Stomach (tissue), 8 donors: ENCODE measurements at regions not wholly inside any gene's neighbourhood (a gene's known extent, or its start where the extent isn't known, plus 50 kb on each side); places are given as distances from the start of the nearest gene placed in this dataset.

Experiments used
- DNase-seq, 2 donors: peaks; one replicate each; pipeline versions ENCODE4 v3.0.0 to v3.0.0-alpha.2; 2013 to 2019
- H3K27ac ChIP-seq, 5 donors: fragments of 200-600 bp in 4 of 5; sonication (generic) in 4 of 5; one replicate each; pipeline ENCODE4 v1.5.1; 2013 to 2019; ENCODE audit warnings: mild to moderate bottlenecking in 1 of 5, moderate library complexity in 1 of 5
- H3K27me3 ChIP-seq, 3 donors: fragments of 200-600 bp; sonication (generic); one replicate each; pipeline ENCODE4 v1.5.1; 2017 to 2019; ENCODE audit warnings: mixed run types in 1 of 3
- H3K36me3 ChIP-seq, 4 donors: fragments of 200-600 bp; sonication (generic); 1 replicate in 3 of 4; 2 replicates in 1 of 4; pipeline ENCODE4 v1.5.1; 2016 to 2019
- H3K4me1 ChIP-seq, 4 donors: fragments of 200-600 bp; sonication (generic); one replicate each; pipeline ENCODE4 v1.5.1; 2016 to 2019
- H3K4me3 ChIP-seq, 4 donors: fragments of 200-600 bp; sonication (generic) in 3 of 4; one replicate each; pipeline ENCODE4 v1.5.1; 2016 to 2019; ENCODE audit warnings: mild to moderate bottlenecking in 1 of 4
- H3K9me3 ChIP-seq, 4 donors: fragments of 200-600 bp; sonication (generic); one replicate each; pipeline ENCODE4 v1.5.1; 2016 to 2019
- CTCF ChIP-seq, 7 experiments: fragments of 450-650 bp in 4 of 7; fragments of 200-600 bp in 3 of 7; sonication (generic) in 3 of 7; IDR thresholded peaks; one replicate each; pipeline ENCODE4 v1.5.1; 2016 to 2019; ENCODE audit warnings: antibody characterized with exemption in 7 of 7, control low read depth in 2 of 7, mild to moderate bottlenecking in 1 of 7
- EP300 ChIP-seq: sonication (generic); formaldehyde crosslinking; IDR thresholded peaks from one replicate; pipeline ENCODE4 v1.6.1; 2017; ENCODE audit warnings: antibody characterized with exemption
- POLR2A ChIP-seq, 4 donors: fragments of 450-650 bp; IDR thresholded peaks; one replicate each; pipeline ENCODE4 v1.6.1; 2016; ENCODE audit warnings: antibody characterized with exemption in 4 of 4, control low read depth in 2 of 4, mild to moderate bottlenecking in 1 of 4, moderate library complexity in 1 of 4
- POLR2AphosphoS5 ChIP-seq, 3 donors: sonication (generic); formaldehyde crosslinking; IDR thresholded peaks; one replicate each; pipeline ENCODE4 v1.6.1; 2016; ENCODE audit warnings: antibody characterized with exemption in 3 of 3
- WGBS, 5 donors: extraction: QIAGEN DNeasy Blood & Tissue Kit in 3 of 5; methylation state at CpG; one replicate each; pipeline versions ENCODE4 v1.1.5 to v1.1.7; 2013 to 2018; 5-methylcytosine and 5-hydroxymethylcytosine counted together
- intact Hi-C: fragments of 100-400 bp; cut with DNase I; formaldehyde crosslinking; loops from one replicate; pipeline ENCODE4 v1.15.1; 2023; ENCODE audit warnings: low total_unique reads
- donor health status: healthy with polysubstance abuse.
- donor health status: Bipolar disorder and iron deficiency.
- donor health status: healthy.

- no peaks in the 10 kb centered on the region for H3K9me3 ChIP-seq
- no peaks in the 10 kb centered on the region for H3K27me3 ChIP-seq
- intact Hi-C loops, result no loop called here
- H3K27ac ChIP-seq, result no peak overlapping the region
- 85 to 97% (median 95%) methylated on average over 2 of the region's 2 CpGs for WGBS, 5 donors
- no peaks in the 10 kb centered on the region for H3K36me3 ChIP-seq
- TF ChIP-seq POLR2AphosphoS5 (IDR thresholded peaks at IDR 0.05) (no peak), POLR2A (IDR thresholded peaks at IDR 0.05) (no peak), EP300 (no peak), CTCF (IDR thresholded peaks at IDR 0.05) (no peak)
- no peak overlapping the region for H3K4me3 ChIP-seq
- DNase-seq, result no peak
- peaks cover 0 to 5% (median 0%) of the 10 kb centered on the region in 4 donors for H3K4me1 ChIP-seq
Observed at GRCh38 chr15:56824175-56824574, 90.9 kb upstream of the ZNF280D start.

- Histone ChIP-seq H3K27ac (no peak overlapping the region), H3K36me3 (no peaks in the 10 kb centered on the region), H3K4me3 (no peak overlapping the region), H3K9me3 (no peaks in the 10 kb centered on the region), H3K4me1 (peaks cover 0 to 8% (median 2%) of the 10 kb centered on the region in 4 donors), H3K27me3 (no peaks in the 10 kb centered on the region)
- intact Hi-C loops, result no loop called here
- WGBS, 5 donors, result 17 to 36% (median 19%) methylated on average over 3 of the region's 3 CpGs
- TF ChIP-seq CTCF (IDR thresholded peaks at IDR 0.05) (peak in 5 of 7 experiments; percentile 53 to 66 (median 61)), POLR2AphosphoS5 (IDR thresholded peaks at IDR 0.05) (peak in 1 of 3 donors; percentile 5), POLR2A (IDR thresholded peaks at IDR 0.05) (no peak)
- DNase-seq, result peak; percentile 65 to 83
Observed at GRCh38 chr15:56821721-56822425, 88.6 kb upstream of the ZNF280D start.

DNA sequence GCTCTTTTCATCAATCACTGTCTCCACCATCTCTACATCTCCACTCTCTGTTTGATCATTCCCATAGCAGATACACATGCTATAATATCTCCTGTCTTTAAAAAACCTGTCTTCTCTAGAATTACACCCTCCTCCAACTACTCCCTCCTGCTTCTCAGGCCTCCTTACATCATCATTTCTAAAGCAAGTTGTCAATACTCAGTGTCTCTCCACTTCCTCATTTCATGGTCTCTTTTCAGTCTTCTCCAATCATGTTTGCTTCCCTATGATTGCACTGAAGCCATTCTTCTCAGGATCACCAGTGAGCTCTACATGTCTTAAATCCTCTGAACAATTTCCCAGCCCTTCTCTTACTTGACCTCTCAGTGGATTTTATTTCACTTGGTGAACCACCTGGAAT is 87.0 kb upstream of the ZNF280D start:
- no peak overlapping the region for H3K4me3 ChIP-seq
- no peak for DNase-seq
- TF ChIP-seq CTCF (IDR thresholded peaks at IDR 0.05) (no peak), POLR2A (IDR thresholded peaks at IDR 0.05) (no peak), POLR2AphosphoS5 (IDR thresholded peaks at IDR 0.05) (no peak), EP300 (no peak)
- no peak overlapping the region for H3K27ac ChIP-seq
- H3K4me1 ChIP-seq, result peaks cover 0 to 8% (median 2%) of the 10 kb centered on the region in 4 donors
- intact Hi-C loops, result no loop called here
- H3K9me3 ChIP-seq, result no peaks in the 10 kb centered on the region
- H3K36me3 ChIP-seq, result no peaks in the 10 kb centered on the region
- no peaks in the 10 kb centered on the region for H3K27me3 ChIP-seq

GRCh38 chr15:56817321-56818080 is 84.2 kb upstream of the ZNF280D start:
- H3K4me3 ChIP-seq, result no peak overlapping the region
- no peaks in the 10 kb centered on the region for H3K27me3 ChIP-seq
- H3K4me1 ChIP-seq, result peaks cover 0 to 8% (median 2%) of the 10 kb centered on the region in 4 donors
- DNase-seq, result peak in 1 of 2 donors; percentile 69
- no peaks in the 10 kb centered on the region for H3K9me3 ChIP-seq
- WGBS, 5 donors, result 33 to 70% (median 67%) methylated on average over 1 of the region's 1 CpG
- H3K36me3 ChIP-seq, result no peaks in the 10 kb centered on the region
- H3K27ac ChIP-seq, result no peak overlapping the region
- no peak for TF ChIP-seq EP300
- no peak for TF ChIP-seq POLR2AphosphoS5 (IDR thresholded peaks at IDR 0.05)
- no peak for TF ChIP-seq POLR2A (IDR thresholded peaks at IDR 0.05)
- TF ChIP-seq CTCF (IDR thresholded peaks at IDR 0.05), result no peak
- intact Hi-C loops, result no loop called here
